Neuron (in vitro differentiated cells): ENCODE measurements at regions not wholly inside any gene's neighbourhood (a gene's known extent, or its start where the extent isn't known, plus 50 kb on each side); places are given as distances from the start of the nearest gene placed in this dataset.

ENCODE experiments used
- H2AFZ ChIP-seq: one replicate; pipeline ENCODE4 v1.6.1; 2013; ENCODE audit warnings: low read depth, mild to moderate bottlenecking, inconsistent platforms, low read length, moderate library complexity
- H3K27me3 ChIP-seq: one replicate; pipeline ENCODE4 v1.6.1; 2013; ENCODE audit warnings: low read length; ENCODE audit not compliant: insufficient read depth
- H3K36me3 ChIP-seq: one replicate; pipeline ENCODE4 v1.6.1; 2013; ENCODE audit warnings: low read length; ENCODE audit not compliant: insufficient read depth
- H3K4me1 ChIP-seq: one replicate; pipeline ENCODE4 v1.6.1; 2013; ENCODE audit warnings: low read length; ENCODE audit not compliant: insufficient read depth
- H3K4me3 ChIP-seq: 2 replicates; pipeline ENCODE4 v1.5.1; 2013; ENCODE audit warnings: mild to moderate bottlenecking, low read length, moderate library complexity
- H3K9me3 ChIP-seq: one replicate; pipeline ENCODE4 v1.6.1; 2013; ENCODE audit warnings: low read length

DNA sequence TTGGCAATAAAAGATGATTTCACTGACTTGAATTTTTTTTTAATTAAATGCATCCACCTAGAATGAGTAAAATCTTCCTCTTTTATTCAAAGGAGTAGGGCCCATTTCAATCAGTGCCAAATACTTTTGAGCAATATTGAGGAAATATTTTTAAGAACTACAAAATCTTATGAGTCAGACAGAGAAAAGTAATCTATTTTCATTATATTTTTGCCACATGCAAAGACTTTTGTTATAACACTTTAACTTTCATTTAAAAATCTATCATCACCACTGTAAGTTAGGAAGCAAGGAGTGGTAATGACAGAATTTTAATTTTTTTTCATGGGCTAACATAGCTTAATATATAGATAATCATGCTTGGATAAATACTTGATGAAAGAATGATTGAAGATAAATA, 345.2 kb upstream of the KITLG start:
- H3K4me3 ChIP-seq, result no peak overlapping the region
- H3K4me1 ChIP-seq, result no peaks in the 10 kb centered on the region
- no peaks in the 10 kb centered on the region for H3K36me3 ChIP-seq
- no peak overlapping the region for H2AFZ ChIP-seq
- no peaks in the 10 kb centered on the region for H3K27me3 ChIP-seq
- no peaks in the 10 kb centered on the region for H3K9me3 ChIP-seq

DNA sequence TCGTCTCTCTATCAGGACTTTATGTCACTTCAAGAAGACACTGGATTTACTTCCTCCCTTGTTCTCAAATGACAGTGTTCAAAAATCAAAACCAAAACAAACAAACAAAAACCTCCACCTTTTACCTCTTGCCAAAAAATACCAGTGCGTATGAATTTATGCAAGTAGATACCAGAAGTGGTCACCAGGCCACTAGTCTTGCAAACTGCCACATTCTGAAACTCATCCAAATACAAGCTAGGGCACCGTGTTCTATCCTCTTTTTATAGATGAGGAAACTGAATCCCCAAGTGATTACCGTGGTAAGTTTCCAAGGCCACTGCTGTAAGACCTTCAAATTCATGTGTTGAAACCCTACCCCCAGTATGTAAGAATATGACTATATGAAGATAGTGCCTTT, 343.9 kb upstream of the KITLG start:
- Histone ChIP-seq H3K4me1 (no peaks in the 10 kb centered on the region), H3K9me3 (no peaks in the 10 kb centered on the region), H3K36me3 (no peaks in the 10 kb centered on the region), H2AFZ (no peak overlapping the region), H3K27me3 (no peaks in the 10 kb centered on the region), H3K4me3 (no peak overlapping the region)

DNA sequence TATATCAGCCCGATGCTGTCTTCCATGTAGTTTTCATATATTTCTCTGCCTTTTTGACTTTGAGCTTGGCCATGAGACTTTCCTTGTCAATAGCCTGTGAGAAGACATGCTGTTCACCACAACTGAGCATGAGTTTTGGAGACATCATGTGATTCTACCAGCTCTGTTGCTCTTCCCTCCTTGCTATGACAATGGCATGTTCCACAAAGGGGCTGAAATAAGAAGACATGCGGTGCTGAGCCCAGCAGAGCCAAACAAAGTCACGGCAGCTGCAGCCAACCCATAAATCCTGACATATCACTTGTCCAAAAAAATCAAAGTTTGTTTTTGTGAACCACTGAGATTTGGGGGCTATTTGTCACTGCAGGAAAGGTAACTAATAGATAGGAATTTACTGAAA, 343.4 kb upstream of the KITLG start:
- Histone ChIP-seq H3K9me3 (no peaks in the 10 kb centered on the region), H3K4me1 (no peaks in the 10 kb centered on the region), H2AFZ (no peak overlapping the region)

DNA sequence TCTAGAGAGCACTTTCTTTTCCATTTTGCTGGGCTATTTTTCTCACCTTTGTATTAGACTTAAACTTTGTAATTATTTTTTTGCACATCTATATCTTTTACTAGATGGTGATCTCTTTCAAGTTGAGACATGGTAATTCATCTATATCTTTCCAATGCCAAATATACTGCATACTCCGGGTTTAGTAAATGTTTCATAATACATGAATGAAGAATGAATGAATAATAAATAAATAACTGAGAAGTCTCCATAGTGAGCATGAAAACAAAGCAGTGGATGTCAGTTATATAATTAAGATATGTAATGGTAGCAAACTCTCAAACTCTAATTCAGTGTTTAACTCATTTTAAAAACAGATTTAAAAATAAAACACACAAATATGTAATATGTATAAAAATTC, 342.5 kb upstream of the KITLG start:
- H3K36me3 ChIP-seq, result no peaks in the 10 kb centered on the region
- H3K27me3 ChIP-seq, result no peaks in the 10 kb centered on the region

More for the DNA sequence above, 343.4 kb upstream of the KITLG start:
- H3K36me3 ChIP-seq, result no peaks in the 10 kb centered on the region
- no peaks in the 10 kb centered on the region for H3K27me3 ChIP-seq
- H3K4me3 ChIP-seq, result no peak overlapping the region

DNA sequence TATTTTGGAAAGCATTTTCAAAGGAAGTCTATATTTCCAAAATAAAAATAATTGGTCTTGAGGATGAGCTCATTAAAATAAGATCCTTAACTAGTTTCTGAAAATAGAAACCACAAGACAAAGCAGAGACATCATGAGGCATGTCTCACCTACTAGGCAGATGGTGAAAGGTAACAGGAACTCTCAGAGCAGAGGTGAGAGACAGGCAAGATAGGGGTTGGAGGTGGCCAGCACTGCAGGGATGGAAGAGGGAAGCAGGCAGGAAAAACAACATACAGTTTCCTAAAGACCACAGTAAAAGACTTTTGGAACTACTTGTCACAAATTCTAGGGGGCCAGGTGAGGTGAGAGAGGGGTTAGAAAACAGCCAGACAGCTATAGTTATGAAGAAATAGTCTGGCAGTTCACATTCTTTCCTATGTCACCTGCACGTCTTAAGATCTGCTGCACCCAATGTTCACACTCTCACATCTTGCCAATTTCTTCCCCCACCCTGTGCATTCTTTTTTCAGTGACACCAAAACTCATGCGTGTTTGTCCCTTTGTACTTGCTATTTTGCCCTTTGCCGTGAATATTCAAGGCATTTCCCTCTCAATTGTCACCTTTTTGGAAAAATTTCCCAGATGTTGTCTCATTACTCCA, 341.7 kb upstream of the KITLG start:
- no peak overlapping the region for H3K4me3 ChIP-seq

More for the DNA sequence above, 342.5 kb upstream of the KITLG start:
- Histone ChIP-seq H3K4me3 (no peak overlapping the region), H2AFZ (no peak overlapping the region), H3K4me1 (no peaks in the 10 kb centered on the region), H3K9me3 (no peaks in the 10 kb centered on the region)

DNA sequence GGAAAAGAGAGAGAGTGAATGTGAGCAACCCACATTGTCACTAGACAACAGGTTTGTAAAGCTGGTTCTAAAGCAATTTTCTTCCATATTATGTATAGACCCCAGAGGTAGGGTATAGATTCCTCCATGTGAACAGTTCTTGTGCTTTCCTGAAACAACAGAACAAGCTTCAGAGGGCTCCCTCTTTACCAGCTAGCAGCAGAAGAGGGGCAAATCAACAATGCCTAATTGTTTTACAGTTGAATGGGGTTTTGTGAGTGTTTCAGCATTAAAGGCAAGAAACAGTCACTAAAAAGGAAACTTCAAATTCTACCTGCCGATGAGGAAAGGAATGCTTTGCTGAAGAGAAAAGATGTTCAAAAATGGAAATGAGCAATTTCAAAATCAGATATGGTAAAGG, 341.2 kb upstream of the KITLG start:
- no peaks in the 10 kb centered on the region for H3K27me3 ChIP-seq
- H2AFZ ChIP-seq, result no peak overlapping the region
- H3K9me3 ChIP-seq, result no peaks in the 10 kb centered on the region
- H3K4me3 ChIP-seq, result no peak overlapping the region
- no peaks in the 10 kb centered on the region for H3K36me3 ChIP-seq
- H3K4me1 ChIP-seq, result no peaks in the 10 kb centered on the region

More for the DNA sequence above, 341.7 kb upstream of the KITLG start:
- Histone ChIP-seq H3K36me3 (no peaks in the 10 kb centered on the region), H2AFZ (no peak overlapping the region), H3K9me3 (no peaks in the 10 kb centered on the region), H3K27me3 (no peaks in the 10 kb centered on the region), H3K4me1 (no peaks in the 10 kb centered on the region)

DNA sequence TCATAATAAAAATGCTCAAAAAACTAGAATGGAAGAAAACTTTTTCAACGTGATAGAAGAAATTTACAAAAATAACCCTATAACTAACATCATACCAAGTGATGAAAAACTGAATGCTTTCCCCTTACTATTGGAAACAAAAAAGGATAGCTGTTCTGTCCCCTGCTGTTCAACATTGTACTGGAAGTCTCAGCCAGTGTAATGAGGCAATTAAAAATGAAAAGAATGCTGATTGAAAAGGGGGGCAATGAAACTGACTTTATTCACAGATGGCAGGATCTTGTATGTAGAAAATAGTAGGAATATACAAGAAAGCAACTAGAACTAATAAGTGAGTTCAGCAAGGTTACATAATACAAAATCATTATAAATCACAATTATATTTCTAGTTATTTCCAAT, 337.9 kb upstream of the KITLG start:
- H2AFZ ChIP-seq, result no peak overlapping the region
- H3K9me3 ChIP-seq, result peaks cover 4% of the 10 kb centered on the region

DNA sequence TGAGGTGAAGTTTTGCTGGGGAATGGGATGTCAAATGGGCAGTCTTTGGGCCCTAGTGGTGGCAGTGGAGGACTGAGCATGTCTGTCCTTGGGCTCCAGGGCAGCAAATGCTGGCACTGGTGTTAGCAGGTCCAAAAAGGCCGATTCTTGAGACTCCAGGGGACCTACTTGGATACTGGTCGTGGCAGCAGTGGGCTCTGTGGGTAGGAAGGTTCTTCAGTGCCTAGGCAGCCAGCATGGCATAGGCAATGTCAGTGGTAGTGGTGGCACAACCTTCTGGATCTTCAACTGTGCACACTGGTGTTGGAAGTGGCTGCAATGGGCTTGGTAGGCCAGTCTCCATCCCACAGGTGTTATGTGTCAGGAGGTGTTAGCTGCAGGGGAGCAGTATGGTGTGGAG, 334.7 kb upstream of the KITLG start:
- Histone ChIP-seq H3K4me1 (no peaks in the 10 kb centered on the region), H3K9me3 (peaks cover 4% of the 10 kb centered on the region), H3K4me3 (no peak overlapping the region), H3K36me3 (no peaks in the 10 kb centered on the region), H2AFZ (no peak overlapping the region), H3K27me3 (no peaks in the 10 kb centered on the region)

More for the DNA sequence above, 337.9 kb upstream of the KITLG start:
- Histone ChIP-seq H3K27me3 (no peaks in the 10 kb centered on the region), H3K4me3 (no peak overlapping the region), H3K36me3 (no peaks in the 10 kb centered on the region), H3K4me1 (no peaks in the 10 kb centered on the region)

DNA sequence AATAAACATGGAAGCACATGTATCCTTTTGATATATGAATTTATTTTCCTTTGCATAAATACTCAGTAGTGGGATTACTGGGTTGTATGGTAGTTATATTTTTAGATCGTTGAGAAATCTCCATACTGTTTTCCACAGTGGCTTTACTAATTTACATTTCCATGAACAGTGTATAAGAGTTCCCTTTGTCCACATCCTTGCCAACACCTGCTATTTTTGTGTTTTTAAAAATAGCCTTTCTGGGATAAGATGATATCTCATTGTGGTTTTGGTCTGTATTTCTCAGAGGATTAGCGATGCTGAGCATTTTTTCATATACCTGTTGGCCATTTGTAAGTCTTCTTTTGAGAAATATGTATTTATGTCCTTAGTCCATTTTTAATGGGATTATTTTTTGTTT, 329.2 kb upstream of the KITLG start:
- H2AFZ ChIP-seq, result no peak overlapping the region
- H3K4me3 ChIP-seq, result no peak overlapping the region
- H3K4me1 ChIP-seq, result no peaks in the 10 kb centered on the region
- H3K36me3 ChIP-seq, result no peaks in the 10 kb centered on the region
- no peaks in the 10 kb centered on the region for H3K9me3 ChIP-seq
- no peaks in the 10 kb centered on the region for H3K27me3 ChIP-seq

DNA sequence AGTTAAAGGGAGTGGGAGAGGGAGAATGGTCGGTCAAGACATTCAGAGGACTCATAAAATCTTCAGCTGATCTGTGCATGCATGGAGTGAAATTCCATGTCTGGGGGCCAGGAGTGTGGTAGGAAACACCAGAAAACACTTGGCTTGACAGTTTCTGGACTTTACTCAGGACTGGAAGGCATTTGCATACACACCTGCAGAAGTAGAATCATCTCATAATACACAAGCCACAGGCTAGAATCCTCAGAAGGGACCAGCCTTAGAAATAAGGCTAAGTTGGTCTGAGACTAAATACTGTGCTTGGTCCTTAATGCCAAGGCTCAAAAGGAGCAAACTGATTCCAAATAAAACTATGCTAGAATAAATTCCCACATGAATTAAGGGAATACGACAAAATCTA, 328.1 kb upstream of the KITLG start:
- Histone ChIP-seq H3K4me3 (no peak overlapping the region), H2AFZ (no peak overlapping the region), H3K27me3 (no peaks in the 10 kb centered on the region), H3K36me3 (no peaks in the 10 kb centered on the region), H3K4me1 (no peaks in the 10 kb centered on the region), H3K9me3 (no peaks in the 10 kb centered on the region)

DNA sequence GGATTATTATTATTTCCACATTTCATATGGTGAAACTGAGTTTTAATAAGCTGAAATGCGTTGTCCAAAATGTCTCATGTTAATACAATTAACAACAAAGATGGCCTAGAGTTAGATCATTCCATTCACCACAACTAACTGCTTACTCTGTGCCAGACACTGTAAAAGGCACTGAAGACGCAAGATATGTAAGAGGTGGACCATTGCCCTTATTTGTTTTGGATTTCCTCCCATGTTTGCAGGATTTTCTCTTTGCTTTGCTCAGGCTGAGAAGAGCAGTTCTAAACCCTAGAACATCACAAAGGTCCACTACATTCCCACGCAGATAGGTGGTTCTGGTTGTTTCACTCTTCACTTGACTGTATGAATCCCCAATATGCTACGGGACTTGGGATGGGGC, 324.4 kb upstream of the KITLG start:
- Histone ChIP-seq H3K9me3 (no peaks in the 10 kb centered on the region), H2AFZ (no peak overlapping the region), H3K4me3 (no peak overlapping the region), H3K27me3 (no peaks in the 10 kb centered on the region), H3K4me1 (no peaks in the 10 kb centered on the region), H3K36me3 (no peaks in the 10 kb centered on the region)

DNA sequence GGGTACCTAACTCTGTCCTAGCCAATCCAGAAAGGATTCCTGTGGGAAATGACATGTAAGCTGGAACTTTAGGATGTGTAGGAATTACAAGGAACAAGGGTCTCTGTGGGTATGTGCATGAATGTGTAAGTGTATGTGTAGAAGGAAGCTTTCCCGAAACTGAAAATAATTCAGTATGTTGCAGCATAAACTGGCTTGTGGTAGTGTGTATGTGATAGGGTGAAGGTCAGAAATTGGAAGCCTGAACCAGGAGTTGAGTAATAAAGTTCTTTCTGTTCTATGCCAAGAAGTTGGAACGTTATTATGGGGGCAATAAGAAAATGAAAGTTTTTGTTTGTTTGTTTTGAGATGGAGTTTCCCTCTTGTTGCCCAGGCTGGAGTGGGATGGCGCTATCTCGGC, 323.1 kb upstream of the KITLG start:
- H3K4me3 ChIP-seq, result no peak overlapping the region
- H3K36me3 ChIP-seq, result no peaks in the 10 kb centered on the region
- H3K9me3 ChIP-seq, result no peaks in the 10 kb centered on the region
- no peak overlapping the region for H2AFZ ChIP-seq
- no peaks in the 10 kb centered on the region for H3K27me3 ChIP-seq
- H3K4me1 ChIP-seq, result no peaks in the 10 kb centered on the region

DNA sequence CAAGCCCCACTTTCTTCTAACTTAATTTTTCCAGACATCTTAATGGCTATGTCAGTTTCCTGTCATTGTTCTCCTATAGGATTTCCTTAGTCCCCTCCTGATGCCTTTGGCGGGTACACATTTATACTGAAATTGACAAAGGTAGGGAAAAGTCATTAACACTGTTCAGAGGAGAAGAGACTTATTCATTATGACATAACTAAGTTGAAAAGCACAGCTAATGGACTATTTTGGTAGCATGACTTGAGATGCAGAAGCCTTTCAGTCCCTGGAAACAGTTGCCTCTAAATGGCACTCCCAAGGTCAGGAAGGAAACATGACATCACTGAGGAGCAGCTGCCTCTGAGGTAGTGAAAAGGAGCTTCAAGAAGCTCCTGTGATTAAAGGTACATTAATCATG, 317.5 kb upstream of the KITLG start:
- H2AFZ ChIP-seq, result no peak overlapping the region
- no peaks in the 10 kb centered on the region for H3K9me3 ChIP-seq
- H3K36me3 ChIP-seq, result no peaks in the 10 kb centered on the region
- H3K27me3 ChIP-seq, result no peaks in the 10 kb centered on the region
- peaks cover 1% of the 10 kb centered on the region for H3K4me1 ChIP-seq
- H3K4me3 ChIP-seq, result no peak overlapping the region

DNA sequence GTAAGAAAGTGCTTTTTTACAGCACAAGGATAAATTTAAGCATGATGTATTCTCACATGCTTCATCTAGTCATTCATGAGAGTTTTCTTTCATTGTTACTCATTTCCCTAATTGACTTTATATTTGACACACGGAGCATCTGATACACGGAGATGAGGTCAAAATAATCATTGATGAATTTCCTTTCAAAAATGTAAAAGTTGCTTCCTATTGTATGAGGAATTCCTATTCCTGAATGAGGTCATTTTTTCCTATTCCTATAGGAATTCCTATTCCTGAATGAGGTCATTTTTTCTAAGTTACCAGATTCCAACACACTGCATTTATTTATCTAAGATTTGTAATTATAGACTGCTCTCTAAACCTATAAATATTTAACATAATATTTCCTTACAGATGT, 316.7 kb upstream of the KITLG start:
- peaks cover 1% of the 10 kb centered on the region for H3K4me1 ChIP-seq
- H3K4me3 ChIP-seq, result no peak overlapping the region
- H3K27me3 ChIP-seq, result no peaks in the 10 kb centered on the region
- no peaks in the 10 kb centered on the region for H3K36me3 ChIP-seq
- no peak overlapping the region for H2AFZ ChIP-seq
- no peaks in the 10 kb centered on the region for H3K9me3 ChIP-seq
